DOHH2 (cell line): ENCODE measurements at regions not wholly inside any gene's neighbourhood (a gene's known extent, or its start where the extent isn't known, plus 50 kb on each side); places are given as distances from the start of the nearest gene placed in this dataset.

Experiments used
- CTCF ChIP-seq: fragments of 200-600 bp; sonication (generic); IDR thresholded peaks from one replicate; pipeline ENCODE4 v1.5.1; 2014; ENCODE audit warnings: antibody characterized with exemption, mild to moderate bottlenecking, low read depth, low read length; ENCODE audit not compliant: poor library complexity, severe bottlenecking
- EZH2phosphoT487 ChIP-seq: fragments of 200-600 bp; sonication (generic); IDR thresholded peaks from 2 replicates; pipeline ENCODE4 v1.6.1; 2017; ENCODE audit warnings: borderline replicate concordance, mild to moderate bottlenecking, antibody characterized with exemption, low read length, moderate library complexity, mixed read lengths

- TF ChIP-seq CTCF (no peak), EZH2phosphoT487 (no peak)
Observed at GRCh38 chr2:131724019-131724418, 196.3 kb downstream of the CCDC74A start.
